Right lobe of liver (tissue), 6 donors: ENCODE measurements at regions not wholly inside any gene's neighbourhood (a gene's known extent, or its start where the extent isn't known, plus 50 kb on each side); places are given as distances from the start of the nearest gene placed in this dataset.

Source experiments
- ATAC-seq, 4 donors: fragments of 200-7000 bp; cut with Tn5 transposase; one replicate each; pipeline ENCODE4 v1.9.1; 2020; ENCODE audit warnings: mild to moderate bottlenecking in 4 of 4, moderate library complexity in 4 of 4
- DNase-seq, 3 donors: peaks; one replicate each; pipeline ENCODE4 v3.0.0-alpha.2; 2020
- H3K27ac ChIP-seq, 3 donors: fragments of 200-600 bp; one replicate each; pipeline ENCODE4 v1.8.0; 2022
- H3K27me3 ChIP-seq, 2 donors: fragments of 200-600 bp; one replicate each; pipeline ENCODE4 v1.8.0; 2022
- H3K36me3 ChIP-seq, 4 donors: fragments of 200-600 bp; sonication (generic) in 1 of 4; one replicate each; pipeline versions ENCODE4 v1.5.1 to v1.8.0; 2017 to 2022; ENCODE audit warnings: control low read depth in 1 of 4
- H3K4me1 ChIP-seq, 4 donors: fragments of 200-600 bp; sonication (generic) in 1 of 4; one replicate each; pipeline versions ENCODE4 v1.5.1 to v1.8.0; 2017 to 2022; ENCODE audit warnings: control low read depth in 1 of 4
- H3K4me3 ChIP-seq, 3 donors: fragments of 200-600 bp; one replicate each; pipeline ENCODE4 v1.8.0; 2022
- H3K9me3 ChIP-seq, 4 donors: fragments of 200-600 bp; sonication (generic) in 1 of 4; one replicate each; pipeline versions ENCODE4 v1.5.1 to v1.8.0; 2017 to 2022; ENCODE audit warnings: control low read depth in 1 of 4
- POLR2A ChIP-seq: fragments of 450-650 bp; IDR thresholded peaks from one replicate; pipeline ENCODE4 v1.6.1; 2017; ENCODE audit warnings: antibody characterized with exemption, mild to moderate bottlenecking
- WGBS: methylation state at CpG from one replicate; pipeline ENCODE4 v1.1.6; 2018; ENCODE audit warnings: low coverage, low lambda C conversion rate; ENCODE audit not compliant: insufficient coverage; ENCODE audit errors: missing lambda C conversion rate; 5-methylcytosine and 5-hydroxymethylcytosine counted together
- intact Hi-C, 2 donors: fragments of 100-400 bp; cut with DNase I; formaldehyde crosslinking; loops; one replicate each; pipeline versions ENCODE4 v1.11.2 to v1.14.1; 2022
- TF ChIP-seq, protein P1 (sequence below), 4 donors: fragments of 200-600 bp in 3 of 4; fragments of 450-650 bp in 1 of 4; IDR thresholded peaks; one replicate each; pipeline versions ENCODE4 v1.5.1 to v1.8.0; 2016 to 2022; ENCODE audit warnings: antibody characterized with exemption in 4 of 4, mild to moderate bottlenecking in 2 of 4
- donor health status: DM: no; HTN: yes; CAD: no.
- donor health status: DM: no; HTN: no; CAD: no.
- donor health status: DM: no; HTN: no; CAD: no.
- donor health status: DM: no; HTN: yes; CAD: no.
- donor health status: DM: no; HTN: yes; CAD: no.

DNA sequence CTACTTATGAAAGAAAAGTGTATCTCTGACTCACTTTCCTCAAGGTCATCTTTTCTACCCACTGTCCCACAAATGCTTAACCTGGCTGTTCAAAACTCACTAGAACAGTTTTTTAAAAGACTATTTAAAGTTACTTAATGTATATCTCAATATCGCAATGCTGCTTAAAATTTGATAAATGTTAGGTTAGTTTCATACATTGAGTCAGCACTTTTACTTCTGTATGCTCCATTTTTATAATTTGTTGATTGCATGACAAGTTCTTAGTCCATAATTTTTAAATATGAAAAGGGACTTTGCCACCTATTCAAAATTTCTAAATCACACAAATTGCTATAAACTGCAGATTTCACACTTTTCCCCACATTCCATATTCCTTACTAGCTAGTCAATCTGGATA lies 231.7 kb upstream of the SLC39A10 start:
- DNase-seq (no peak), ATAC-seq (no peak)
- H3K4me3 ChIP-seq, result no peak overlapping the region
- H3K4me1 ChIP-seq, result no peaks in the 10 kb centered on the region
- H3K9me3 ChIP-seq, result no peaks in the 10 kb centered on the region
- 69% methylated on average over 1 of the region's 1 CpG for WGBS
- no peak overlapping the region for H3K27ac ChIP-seq
- H3K36me3 ChIP-seq, result no peaks in the 10 kb centered on the region
- TF ChIP-seq POLR2A, result no peak
- TF ChIP-seq, protein P1, sequence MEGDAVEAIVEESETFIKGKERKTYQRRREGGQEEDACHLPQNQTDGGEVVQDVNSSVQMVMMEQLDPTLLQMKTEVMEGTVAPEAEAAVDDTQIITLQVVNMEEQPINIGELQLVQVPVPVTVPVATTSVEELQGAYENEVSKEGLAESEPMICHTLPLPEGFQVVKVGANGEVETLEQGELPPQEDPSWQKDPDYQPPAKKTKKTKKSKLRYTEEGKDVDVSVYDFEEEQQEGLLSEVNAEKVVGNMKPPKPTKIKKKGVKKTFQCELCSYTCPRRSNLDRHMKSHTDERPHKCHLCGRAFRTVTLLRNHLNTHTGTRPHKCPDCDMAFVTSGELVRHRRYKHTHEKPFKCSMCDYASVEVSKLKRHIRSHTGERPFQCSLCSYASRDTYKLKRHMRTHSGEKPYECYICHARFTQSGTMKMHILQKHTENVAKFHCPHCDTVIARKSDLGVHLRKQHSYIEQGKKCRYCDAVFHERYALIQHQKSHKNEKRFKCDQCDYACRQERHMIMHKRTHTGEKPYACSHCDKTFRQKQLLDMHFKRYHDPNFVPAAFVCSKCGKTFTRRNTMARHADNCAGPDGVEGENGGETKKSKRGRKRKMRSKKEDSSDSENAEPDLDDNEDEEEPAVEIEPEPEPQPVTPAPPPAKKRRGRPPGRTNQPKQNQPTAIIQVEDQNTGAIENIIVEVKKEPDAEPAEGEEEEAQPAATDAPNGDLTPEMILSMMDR (IDR thresholded peaks at IDR 0.05), result no peak
- intact Hi-C loops, result no loop called here
- H3K27me3 ChIP-seq, result no peaks in the 10 kb centered on the region

DNA sequence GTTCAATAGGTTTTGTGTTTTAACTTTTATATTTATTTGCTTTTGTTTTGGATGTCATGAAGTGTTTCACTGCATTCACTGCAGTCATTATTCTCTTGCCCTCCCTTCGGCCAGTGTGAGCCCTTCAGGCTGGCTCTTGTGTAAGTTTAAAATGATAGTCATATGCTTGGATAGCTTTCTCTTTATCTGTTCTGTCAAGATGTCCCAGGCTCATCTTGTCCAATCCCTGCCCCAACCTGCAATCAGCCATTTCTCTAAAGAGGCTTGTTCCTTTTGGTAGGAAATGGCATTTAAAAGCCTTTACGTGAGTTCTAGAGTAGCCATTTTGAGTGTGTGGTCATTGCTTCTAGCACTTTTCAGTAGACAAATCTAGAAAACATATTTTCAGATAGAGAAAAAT lies 238.0 kb upstream of the SLC39A10 start:
- no peaks in the 10 kb centered on the region for H3K4me1 ChIP-seq
- no peak overlapping the region for H3K27ac ChIP-seq
- no peaks in the 10 kb centered on the region for H3K9me3 ChIP-seq
- ATAC-seq (no peak), DNase-seq (no peak)
- no peak for TF ChIP-seq POLR2A
- TF ChIP-seq, protein P1 (IDR thresholded peaks at IDR 0.05), result no peak
- H3K4me3 ChIP-seq, result no peak overlapping the region
- H3K36me3 ChIP-seq, result no peaks in the 10 kb centered on the region
- intact Hi-C loops, result no loop called here
- no peaks in the 10 kb centered on the region for H3K27me3 ChIP-seq
- 63% methylated on average over 2 of the region's 2 CpGs for WGBS

DNA sequence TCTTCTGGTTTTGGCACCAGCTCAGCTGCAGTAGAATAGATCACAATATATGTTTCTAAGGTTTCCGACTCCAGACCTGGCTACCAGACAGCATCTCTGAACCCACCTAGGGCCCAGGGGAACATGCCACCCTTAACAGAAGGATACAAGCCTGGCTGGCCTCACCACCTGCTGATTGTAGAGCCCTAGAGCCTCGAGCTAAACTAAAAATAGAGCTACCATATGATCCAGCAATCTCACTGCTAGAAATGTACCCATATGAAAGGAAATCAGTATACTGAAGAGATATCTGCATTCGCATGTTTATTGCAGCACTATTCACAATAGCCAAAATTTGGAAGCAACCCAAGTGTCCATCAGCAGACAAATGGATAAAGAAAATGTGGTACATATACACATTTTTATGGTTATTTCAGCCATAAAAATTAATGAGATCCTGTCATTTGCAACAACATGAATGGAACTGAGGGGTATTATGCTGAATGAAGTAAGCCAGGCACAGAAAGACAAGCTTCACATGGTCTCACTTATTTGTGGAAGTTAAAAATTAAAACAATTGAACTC lies 242.4 kb upstream of the SLC39A10 start:
- intact Hi-C loops, result no loop called here
- no peak for TF ChIP-seq POLR2A
- TF ChIP-seq, protein P1 (IDR thresholded peaks at IDR 0.05), result no peak
- 35% methylated on average over 2 of the region's 3 CpGs for WGBS
- no peaks in the 10 kb centered on the region for H3K36me3 ChIP-seq
- DNase-seq (no peak), ATAC-seq (no peak)
- no peaks in the 10 kb centered on the region for H3K4me1 ChIP-seq
- H3K4me3 ChIP-seq, result no peak overlapping the region
- H3K27ac ChIP-seq, result no peak overlapping the region
- no peaks in the 10 kb centered on the region for H3K9me3 ChIP-seq
- no peaks in the 10 kb centered on the region for H3K27me3 ChIP-seq

DNA sequence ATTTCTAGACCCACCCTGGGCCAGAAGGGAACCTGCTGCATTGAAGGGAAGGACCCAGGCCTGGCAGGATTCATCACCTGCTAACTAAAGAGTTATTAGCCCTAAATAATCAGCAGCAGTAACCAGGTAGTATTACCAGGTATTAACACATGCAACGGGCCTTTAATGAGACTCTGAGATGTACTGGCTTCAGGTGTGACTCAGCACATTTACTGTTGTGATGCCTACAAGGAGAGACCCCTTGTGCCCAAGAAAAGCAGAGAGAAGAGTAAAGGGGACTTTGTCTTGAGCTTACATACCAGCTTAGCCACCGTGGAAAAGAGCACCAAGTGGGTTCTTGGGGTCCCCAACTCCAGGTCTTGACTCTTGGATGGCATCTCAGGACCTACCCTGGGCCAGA lies 243.1 kb upstream of the SLC39A10 start:
- no peaks in the 10 kb centered on the region for H3K4me1 ChIP-seq
- no peak overlapping the region for H3K4me3 ChIP-seq
- intact Hi-C loops, result no loop called here
- H3K27ac ChIP-seq, result no peak overlapping the region
- ATAC-seq (no peak), DNase-seq (no peak)
- WGBS, result 38% methylated on average over 1 of the region's 2 CpGs
- no peaks in the 10 kb centered on the region for H3K9me3 ChIP-seq
- no peaks in the 10 kb centered on the region for H3K27me3 ChIP-seq
- TF ChIP-seq, protein P1 (IDR thresholded peaks at IDR 0.05), result no peak
- no peak for TF ChIP-seq POLR2A
- H3K36me3 ChIP-seq, result no peaks in the 10 kb centered on the region

DNA sequence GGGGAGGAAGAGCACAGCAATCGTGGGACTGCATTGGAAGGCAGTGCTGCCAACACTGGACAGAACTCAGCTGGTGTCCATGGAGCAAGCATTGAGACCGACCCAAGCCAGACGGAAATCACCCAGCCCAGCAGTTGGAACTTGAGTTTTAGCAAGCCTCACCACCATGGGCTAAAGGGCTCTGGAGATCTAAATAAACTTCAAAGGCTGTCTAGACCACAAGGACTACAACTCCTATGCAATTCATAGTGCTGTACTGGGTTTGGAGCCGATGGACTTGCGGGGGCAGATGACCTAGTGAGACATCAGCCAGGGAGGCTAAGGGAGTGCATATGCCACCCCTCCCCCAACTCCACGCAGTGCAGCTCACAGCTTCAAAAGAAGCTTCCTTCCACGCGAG lies 243.6 kb upstream of the SLC39A10 start:
- H3K27ac ChIP-seq, result no peak overlapping the region
- H3K27me3 ChIP-seq, result no peaks in the 10 kb centered on the region
- intact Hi-C loops, result no loop called here
- no peaks in the 10 kb centered on the region for H3K36me3 ChIP-seq
- whole genome bisulfite sequencing, result 49% methylated on average over 5 of the region's 8 CpGs
- H3K9me3 ChIP-seq, result no peaks in the 10 kb centered on the region
- no peak overlapping the region for H3K4me3 ChIP-seq
- H3K4me1 ChIP-seq, result no peaks in the 10 kb centered on the region
- TF ChIP-seq, protein P1 (IDR thresholded peaks at IDR 0.05), result no peak
- no peak for TF ChIP-seq POLR2A
- DNase-seq, result no peak
- ATAC-seq, result no peak
